MCF 10A (cell line): ENCODE measurements at regions not wholly inside any gene's neighbourhood (a gene's known extent, or its start where the extent isn't known, plus 50 kb on each side); places are given as distances from the start of the nearest gene placed in this dataset.

ENCODE experiments used
- BruUV-seq: library from RNA; stranded (reverse); fragments of 400-500 nt; replicated peaks from 2 replicates; lab custom pipeline; 2021; lab: Mats Ljungman, UMichigan
- CTCF ChIA-PET: fragments of 300-600 bp; sonication (Branson Sonifier 250); formaldehyde crosslinking; extraction: SDS; loops from one replicate; lab custom pipeline; 2021; ENCODE audit warnings: antibody characterized with exemption, inconsistent platforms; lab: Yijun Ruan, JAX
- POLR2A ChIA-PET: fragments of 300-600, 350-650 bp; sonication (Branson Sonifier 250); formaldehyde crosslinking; extraction: SDS; loops from one replicate; lab custom pipeline; 2020; ENCODE audit warnings: antibody characterized with exemption, inconsistent platforms; lab: Yijun Ruan, JAX
- DNase-seq: peaks from one replicate; pipeline ENCODE4 v3.0.0-alpha.2; 2018; ENCODE audit not compliant: unreplicated experiment
- H3K27ac Mint-ChIP-seq: one replicate; pipeline ENCODE4 v1.8.0; 2022; ENCODE audit warnings: mild to moderate bottlenecking, low read depth, mixed read lengths; ENCODE audit not compliant: unreplicated experiment
- H3K27me3 Mint-ChIP-seq: one replicate; pipeline ENCODE4 v1.8.0; 2022; ENCODE audit warnings: mixed read lengths; ENCODE audit not compliant: insufficient read depth, unreplicated experiment
- H3K36me3 Mint-ChIP-seq: one replicate; pipeline ENCODE4 v1.8.0; 2022; ENCODE audit warnings: mild to moderate bottlenecking, moderate library complexity, mixed read lengths; ENCODE audit not compliant: insufficient read depth, unreplicated experiment
- H3K4me1 Mint-ChIP-seq: one replicate; pipeline ENCODE4 v1.8.0; 2022; ENCODE audit warnings: mixed read lengths; ENCODE audit not compliant: insufficient read depth, unreplicated experiment
- H3K4me3 Mint-ChIP-seq: one replicate; pipeline ENCODE4 v1.8.0; 2022; ENCODE audit warnings: mild to moderate bottlenecking, moderate library complexity, mixed read lengths; ENCODE audit not compliant: unreplicated experiment
- H3K9me3 Mint-ChIP-seq: one replicate; pipeline ENCODE4 v1.8.0; 2022; ENCODE audit warnings: mixed read lengths; ENCODE audit not compliant: unreplicated experiment
- CTCF ChIP-seq: fragments of 200-600 bp; IDR thresholded peaks from one replicate; pipeline ENCODE4 v1.8.0; 2022; ENCODE audit warnings: antibody characterized with exemption, mild to moderate bottlenecking; ENCODE audit not compliant: unreplicated experiment
- intact Hi-C: fragments of 100-400 bp; cut with micrococcal nuclease; formaldehyde crosslinking; loops from 2 replicates; pipeline ENCODE4 v1.14.1; 2022

GRCh38 chr5:15065091-15065490 is 193.5 kb upstream of the ANKH start:
- Mint-ChIP-seq H3K4me3 (no peak overlapping the region), H3K27me3 (no peaks in the 10 kb centered on the region), H3K9me3 (no peaks in the 10 kb centered on the region), H3K36me3 (no peaks in the 10 kb centered on the region), H3K27ac (no peak overlapping the region), H3K4me1 (no peaks in the 10 kb centered on the region)
- intact Hi-C loops = no loop called here
- no TSS peak for BruUV-seq
- no peak for TF ChIP-seq CTCF
- no peak for DNase-seq
- POLR2A ChIA-PET = no interaction called here
- CTCF ChIA-PET = no interaction called here

GRCh38 chr5:15064396-15064795 is 192.8 kb upstream of the ANKH start:
- CTCF ChIA-PET = no interaction called here
- no peak for TF ChIP-seq CTCF
- no peak for DNase-seq
- BruUV-seq = no TSS peak
- Mint-ChIP-seq H3K27ac (no peak overlapping the region), H3K27me3 (no peaks in the 10 kb centered on the region), H3K9me3 (no peaks in the 10 kb centered on the region), H3K4me3 (no peak overlapping the region), H3K4me1 (no peaks in the 10 kb centered on the region), H3K36me3 (no peaks in the 10 kb centered on the region)
- intact Hi-C loops = no loop called here
- POLR2A ChIA-PET = no interaction called here

- POLR2A ChIA-PET = no interaction called here
- Mint-ChIP-seq H3K9me3 (peaks cover 14% of the 10 kb centered on the region), H3K27ac (no peak overlapping the region), H3K36me3 (peaks cover 4% of the 10 kb centered on the region), H3K4me3 (no peak overlapping the region), H3K4me1 (no peaks in the 10 kb centered on the region), H3K27me3 (peaks cover 12% of the 10 kb centered on the region)
- intact Hi-C loops = no loop called here
- no peak for DNase-seq
- BruUV-seq = no TSS peak
- no peak for TF ChIP-seq CTCF
- CTCF ChIA-PET = interaction anchor here (0.6 to 1.0 kb wide), 3 partner anchors 30 to 720 kb away, joined by 3 to 4 read pairs (median 4); no protein-coding TSS in a partner anchor
Measured at GRCh38 chr5:15056988-15057592, 185.5 kb upstream of the ANKH start.

GRCh38 chr5:15044521-15044920 is 172.9 kb upstream of the ANKH start:
- POLR2A ChIA-PET = no interaction called here
- Mint-ChIP-seq H3K27ac (no peak overlapping the region), H3K4me1 (no peaks in the 10 kb centered on the region), H3K36me3 (peaks cover 6% of the 10 kb centered on the region), H3K4me3 (no peak overlapping the region), H3K9me3 (no peaks in the 10 kb centered on the region), H3K27me3 (peaks cover 26% of the 10 kb centered on the region)
- DNase-seq = no peak
- BruUV-seq = no TSS peak
- CTCF ChIA-PET = no interaction called here
- intact Hi-C loops = no loop called here
- TF ChIP-seq CTCF = no peak
